Endothelial cell of umbilical vein (primary cell): ENCODE measurements at regions not wholly inside any gene's neighbourhood (a gene's known extent, or its start where the extent isn't known, plus 50 kb on each side); places are given as distances from the start of the nearest gene placed in this dataset.

Experiments
- BruUV-seq: library from RNA; stranded (reverse); fragments of 400-500 nt; replicated peaks from 2 replicates; lab custom pipeline; 2021; lab: Mats Ljungman, UMichigan
- CTCF ChIA-PET: fragments of 300-600, 350-600 bp; sonication (Branson Sonifier 250); formaldehyde crosslinking; loops from one replicate; lab custom pipeline; 2021; ENCODE audit warnings: antibody characterized with exemption, inconsistent platforms; lab: Charles Lee
- POLR2A ChIA-PET: fragments of 300-600, 350-600 bp; sonication (Branson Sonifier 250); formaldehyde crosslinking; loops from one replicate; lab custom pipeline; 2021; ENCODE audit warnings: antibody characterized with exemption, inconsistent platforms; lab: Charles Lee
- DNase-seq: peaks from one replicate; pipeline ENCODE4 v3.0.0-alpha.2; 2011; ENCODE audit warnings: low read depth, low spot score
- FAIRE-seq: peaks from 2 replicates; lab custom pipeline; 2011; peaks lifted over from hg19 to GRCh38; lab: Jason Lieb, UNC
- H2AFZ ChIP-seq: 2 replicates; pipeline ENCODE4 v1.6.0; 2012; ENCODE audit warnings: low read depth, low read length, control low read depth, inconsistent platforms
- H3K27ac ChIP-seq: 2 replicates; pipeline ENCODE4 v1.5.1; 2011; ENCODE audit warnings: low read depth, mild to moderate bottlenecking, control low read depth, low read length, moderate library complexity; ENCODE audit not compliant: insufficient read depth
- H3K27me3 ChIP-seq, 2 experiments: 2 replicates each; pipeline versions ENCODE4 v1.6.0 to v1.6.1; 2011; ENCODE audit warnings: low read length in 2 of 2, mixed read lengths in 1 of 2; ENCODE audit not compliant: control insufficient read depth in 2 of 2, insufficient read depth in 2 of 2
- H3K36me3 ChIP-seq, 2 experiments: 2 replicates in 1 of 2; 3 replicates in 1 of 2; pipeline ENCODE4 v1.5.1; 2011; ENCODE audit warnings: low read length in 2 of 2, mild to moderate bottlenecking in 1 of 2, moderate library complexity in 1 of 2; ENCODE audit not compliant: control insufficient read depth in 2 of 2, insufficient read depth in 2 of 2; ENCODE audit errors: extremely low read depth in 1 of 2
- H3K4me1 ChIP-seq: 3 replicates; pipeline ENCODE4 v1.5.1; 2011; ENCODE audit warnings: mild to moderate bottlenecking, low read length; ENCODE audit not compliant: control insufficient read depth, insufficient read depth; ENCODE audit errors: extremely low read depth
- H3K4me2 ChIP-seq: 2 replicates; pipeline ENCODE4 v1.6.1; 2011; ENCODE audit warnings: low read length, control low read depth, mixed read lengths; ENCODE audit not compliant: insufficient read depth
- H3K4me3 ChIP-seq, 3 experiments: fragments of 200-600 bp in 1 of 3; sonication (generic), shearing (Covaris generic) in 1 of 3; replicated peaks in 1 of 3; 2 replicates each; pipeline ENCODE4 v1.5.1; 2011 to 2016; ENCODE audit warnings: control low read depth in 3 of 3, low read length in 3 of 3, mild to moderate bottlenecking in 2 of 3, inconsistent platforms in 1 of 3, low read depth in 1 of 3, moderate library complexity in 1 of 3; ENCODE audit not compliant: insufficient read depth in 1 of 3
- H3K79me2 ChIP-seq: 2 replicates; pipeline ENCODE4 v1.6.0; 2012; ENCODE audit warnings: low read length, inconsistent platforms; ENCODE audit not compliant: control insufficient read depth, insufficient read depth
- H3K9ac ChIP-seq: replicated peaks from 2 replicates; pipeline ENCODE3; 2011; ENCODE audit warnings: low read length, control low read depth; ENCODE audit not compliant: insufficient read depth; ENCODE audit errors: extremely low read depth
- H3K9me1 ChIP-seq: replicated peaks from 3 replicates; pipeline ENCODE4 v1.6.0; 2011; ENCODE audit warnings: mild to moderate bottlenecking, low read length; ENCODE audit not compliant: control insufficient read depth, insufficient read depth; ENCODE audit errors: extremely low read depth
- H3K9me3 ChIP-seq: replicated peaks from 2 replicates; pipeline ENCODE4 v1.5.1; 2012; ENCODE audit warnings: low read length, inconsistent platforms; ENCODE audit not compliant: control insufficient read depth, insufficient read depth
- H4K20me1 ChIP-seq: replicated peaks from 2 replicates; pipeline ENCODE3; 2011; ENCODE audit warnings: mild to moderate bottlenecking, low read length; ENCODE audit not compliant: control insufficient read depth, insufficient read depth; ENCODE audit errors: extremely low read depth
- FOS ChIP-seq: IDR thresholded peaks from 2 replicates; pipeline ENCODE4 v1.6.1; 2011; ENCODE audit warnings: mild to moderate bottlenecking, low read length, moderate library complexity, borderline replicate concordance; ENCODE audit not compliant: insufficient read depth
- GATA2 ChIP-seq: IDR thresholded peaks from 2 replicates; pipeline ENCODE4 v1.7.0; 2011; ENCODE audit warnings: low read depth, mild to moderate bottlenecking, moderate library complexity, mixed read lengths, low read length; ENCODE audit not compliant: insufficient read length, insufficient read depth
- JUN ChIP-seq: IDR thresholded peaks from 2 replicates; pipeline ENCODE4 v1.6.1; 2011; ENCODE audit warnings: borderline replicate concordance, low read depth; ENCODE audit not compliant: insufficient read length, insufficient read depth
- MAX ChIP-seq: IDR thresholded peaks from 2 replicates; pipeline ENCODE4 v1.6.1; 2011; ENCODE audit not compliant: insufficient read depth, insufficient read length
- MYC ChIP-seq: IDR thresholded peaks from one replicate; pipeline ENCODE4 v1.6.1; 2011; ENCODE audit warnings: mild to moderate bottlenecking, low read depth, low read length
- POLR2A ChIP-seq: IDR thresholded peaks from 2 replicates; pipeline ENCODE4 v1.6.1; 2012; ENCODE audit warnings: low read depth, mild to moderate bottlenecking, control low read depth, low read length
- POLR2AphosphoS5 ChIP-seq: IDR thresholded peaks from 2 replicates; pipeline ENCODE4 v1.6.1; 2012; ENCODE audit warnings: low read depth, mild to moderate bottlenecking, control low read depth, low read length, moderate library complexity; ENCODE audit not compliant: insufficient read depth
- dilution Hi-C: fragments of 300-500 bp; cut with MboI; formaldehyde crosslinking; loops from one replicate; pipeline ENCODE4 v1.15.0; 2019; ENCODE audit warnings: low sequenced_read_pairs; ENCODE audit not compliant: extremely low pct_ligation_motif_present
- intact Hi-C: fragments of 100-400 bp; cut with micrococcal nuclease; formaldehyde crosslinking; loops from one replicate; pipeline ENCODE4 v1.10.0; 2022

- no peak overlapping the region for H3K4me3 ChIP-seq
- no peaks in the 10 kb centered on the region for H3K27me3 ChIP-seq
- dilution Hi-C loops = no loop called here
- no peak for FAIRE-seq
- POLR2A ChIA-PET = no interaction called here
- no peaks in the 10 kb centered on the region for H3K36me3 ChIP-seq
- no peaks in the 10 kb centered on the region for H4K20me1 ChIP-seq
- H3K79me2 ChIP-seq = no peaks in the 10 kb centered on the region
- H3K9ac ChIP-seq = no peak overlapping the region
- BruUV-seq = no TSS peak
- H3K27ac ChIP-seq = no peak overlapping the region
- H3K9me1 ChIP-seq = no peaks in the 10 kb centered on the region
- peaks cover 15% of the 10 kb centered on the region for H3K4me1 ChIP-seq
- intact Hi-C loops = no loop called here
- H2AFZ ChIP-seq = no peak overlapping the region
- H3K9me3 ChIP-seq = no peaks in the 10 kb centered on the region
- TF ChIP-seq MAX = no peak
- TF ChIP-seq GATA2 = no peak
- no peak for TF ChIP-seq JUN
- no peak for TF ChIP-seq MYC
- no peak for TF ChIP-seq POLR2A
- no peak overlapping the region for H3K4me2 ChIP-seq
- CTCF ChIA-PET = interaction anchor here (0.8 to 1.6 kb wide), 3 partner anchors 16 to 179 kb away, joined by 3 to 8 read pairs (median 3); no protein-coding TSS in a partner anchor
- DNase-seq = no peak
Measured at GRCh38 chr2:39546409-39546808, 109.3 kb upstream of the MAP4K3 start.

- H3K4me3 ChIP-seq = no peak overlapping the region
- no peaks in the 10 kb centered on the region for H4K20me1 ChIP-seq
- H3K4me1 ChIP-seq = peaks cover 20% of the 10 kb centered on the region
- H3K36me3 ChIP-seq = no peaks in the 10 kb centered on the region
- no peak overlapping the region for H2AFZ ChIP-seq
- H3K9ac ChIP-seq = no peak overlapping the region
- no peaks in the 10 kb centered on the region for H3K27me3 ChIP-seq
- POLR2A ChIA-PET = no interaction called here
- intact Hi-C loops (no loop called here), dilution Hi-C loops (no loop called here)
- H3K9me3 ChIP-seq = no peaks in the 10 kb centered on the region
- CTCF ChIA-PET = interaction anchor here (0.8 to 1.6 kb wide), 3 partner anchors 17 to 180 kb away, joined by 3 to 8 read pairs (median 3); no protein-coding TSS in a partner anchor
- H3K4me2 ChIP-seq = no peak overlapping the region
- no TSS peak for BruUV-seq
- no peaks in the 10 kb centered on the region for H3K79me2 ChIP-seq
- FAIRE-seq (peak; percentile 43), DNase-seq (no peak)
- H3K27ac ChIP-seq = peak overlapping the region; percentile 37
- H3K9me1 ChIP-seq = no peaks in the 10 kb centered on the region
- peak; percentile 4 for TF ChIP-seq FOS
- no peak for TF ChIP-seq MYC
- TF ChIP-seq MAX = no peak
- TF ChIP-seq JUN = peak; percentile 22
- TF ChIP-seq GATA2 = no peak
- TF ChIP-seq POLR2AphosphoS5 = no peak
Measured at GRCh38 chr2:39546937-39547336, 109.9 kb upstream of the MAP4K3 start.
